HG02943 (cell line): ENCODE measurements at regions not wholly inside any gene's neighbourhood (a gene's known extent, or its start where the extent isn't known, plus 50 kb on each side); places are given as distances from the start of the nearest gene placed in this dataset.
"Not testable (repeated sequence)": the region's sequence is repeated elsewhere in the genome, so short reads cannot be mapped to it uniquely, and the experiment has no call there.

ENCODE experiments used
- ATAC-seq: cut with Tn5 transposase; IDR thresholded peaks from one replicate; pipeline ENCODE4 v1.9.1; 2021; ENCODE audit warnings: mild to moderate bottlenecking, low read depth, moderate library complexity; ENCODE audit not compliant: unreplicated experiment

GRCh38 chr2:8490166-8490721 is 191.6 kb upstream of the ID2 start:
- ATAC-seq, result no peak

GRCh38 chr2:8491296-8492027 is 190.4 kb upstream of the ID2 start:
- no peak for ATAC-seq

DNA sequence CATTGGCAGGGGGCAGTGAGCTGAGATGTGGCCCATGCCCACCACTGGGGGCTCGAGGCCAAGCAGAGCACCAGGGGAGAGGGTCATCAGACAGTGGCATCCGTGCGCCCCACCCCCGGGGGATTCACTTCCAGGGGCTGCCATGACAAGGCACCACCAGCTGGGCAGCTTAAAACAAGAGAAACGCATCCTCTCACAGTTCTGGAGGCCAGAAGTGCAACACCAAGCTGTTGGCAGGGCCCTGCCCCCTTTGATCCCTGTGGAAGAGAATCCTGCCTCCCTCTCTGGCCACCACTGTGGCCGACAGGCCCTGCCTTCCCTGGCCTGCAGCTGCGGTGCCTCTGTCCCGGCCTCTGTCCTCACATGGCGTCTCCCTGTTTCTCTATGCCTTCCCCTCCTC is 187.7 kb upstream of the ID2 start:
- ATAC-seq, result no peak

DNA sequence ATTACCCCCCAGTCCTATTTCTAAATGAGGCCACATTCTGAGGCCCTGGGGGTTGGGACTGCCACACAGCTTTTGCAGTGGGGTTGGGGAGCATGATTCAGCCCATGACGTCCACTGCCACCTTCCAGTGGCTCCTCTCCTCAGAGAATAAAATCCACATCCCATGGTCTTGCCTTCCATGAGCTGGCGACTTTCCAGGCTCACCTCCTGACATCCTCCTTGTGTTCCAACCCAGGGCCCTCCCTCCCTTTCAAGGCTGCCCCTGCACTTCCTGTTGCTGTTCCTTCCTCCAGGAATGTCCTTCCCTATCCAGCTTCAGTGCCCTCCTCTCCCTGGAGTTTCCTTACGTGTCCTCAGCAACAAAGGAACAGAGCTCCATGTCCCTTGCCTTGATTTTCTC is 187.3 kb upstream of the ID2 start:
- ATAC-seq, result no peak

DNA sequence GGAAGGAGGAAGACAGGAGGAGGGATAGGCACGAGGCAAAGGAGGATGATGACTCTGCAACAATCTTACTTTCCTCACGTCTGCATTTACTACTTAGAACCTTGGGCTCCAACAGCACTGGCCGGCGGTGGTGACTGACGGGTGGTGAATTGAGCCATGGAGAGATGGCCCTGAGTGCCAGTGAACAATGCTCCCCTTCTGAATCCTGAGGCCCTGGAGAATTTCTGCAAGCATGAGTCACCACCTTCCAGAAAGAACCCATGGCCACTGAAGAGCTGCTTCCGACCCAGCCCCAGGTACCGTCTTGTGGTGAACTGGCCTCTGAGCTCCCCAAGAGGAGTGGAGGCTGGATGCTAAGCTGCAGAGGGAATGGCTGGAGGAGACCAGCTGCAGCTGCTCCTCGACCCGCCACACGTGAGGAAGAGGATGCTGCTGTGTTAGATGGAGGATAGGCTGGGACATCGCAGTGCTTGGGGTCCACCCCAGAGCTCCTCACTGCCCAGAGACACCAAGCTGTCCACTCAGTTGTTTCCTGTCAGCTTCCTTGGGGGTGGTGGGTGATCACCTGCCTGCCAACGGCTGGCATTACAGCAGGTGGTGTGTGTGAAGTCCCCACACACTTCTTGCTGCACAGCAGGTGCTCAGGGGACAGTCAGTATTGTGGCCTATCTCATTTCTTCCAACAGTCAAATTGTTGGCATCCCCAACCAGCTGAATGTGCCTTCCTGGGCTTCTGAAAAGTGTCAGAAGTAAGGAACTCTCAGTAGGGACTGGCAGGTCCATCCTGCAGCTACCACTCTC is 186.5 kb upstream of the ID2 start:
- ATAC-seq, result no peak

DNA sequence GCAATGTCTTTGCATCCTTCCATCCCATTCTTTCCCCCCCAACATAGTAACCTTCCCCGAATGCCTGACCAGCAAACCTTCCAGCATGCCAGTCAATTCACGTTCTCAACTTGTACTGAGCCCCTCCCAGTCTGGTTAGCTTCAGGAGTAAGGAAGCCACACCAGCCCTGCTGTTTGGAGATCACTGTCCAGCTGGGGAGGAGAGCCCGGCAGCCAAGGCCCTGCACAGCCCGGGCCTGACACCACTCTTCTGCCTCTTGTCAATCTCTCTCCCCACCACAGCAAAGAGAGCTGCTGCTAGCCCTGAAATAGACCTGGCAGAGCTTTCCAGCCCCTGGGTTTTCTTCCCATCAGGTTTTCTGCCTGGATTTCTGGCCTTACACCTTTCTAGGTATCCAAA is 185.8 kb upstream of the ID2 start:
- ATAC-seq, result no peak

- no peak for ATAC-seq
Measured at GRCh38 chr2:8496617-8497016, 185.2 kb upstream of the ID2 start.

DNA sequence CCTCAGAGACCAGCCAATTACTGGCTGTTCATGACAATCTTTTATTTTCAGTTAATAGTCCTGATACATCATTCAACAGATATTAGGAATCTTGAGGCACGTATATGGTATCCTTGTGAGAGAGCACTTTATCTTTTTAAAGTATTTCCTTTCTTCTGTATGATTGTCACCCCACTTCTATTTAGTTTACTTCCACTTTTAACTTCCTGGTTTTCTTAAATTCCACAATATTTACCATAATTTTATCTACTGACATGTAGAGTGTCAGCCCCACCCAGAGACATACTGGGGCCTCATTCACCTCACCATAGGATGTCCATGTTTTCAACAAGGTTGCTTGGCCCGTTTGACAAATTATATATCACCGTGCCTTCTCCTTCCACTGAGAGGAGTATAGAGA is 182.9 kb upstream of the ID2 start:
- ATAC-seq, result no peak

GRCh38 chr2:8500124-8501054 is 181.5 kb upstream of the ID2 start:
- ATAC-seq, result no peak

GRCh38 chr2:8501061-8501720 is 180.7 kb upstream of the ID2 start:
- no peak for ATAC-seq

DNA sequence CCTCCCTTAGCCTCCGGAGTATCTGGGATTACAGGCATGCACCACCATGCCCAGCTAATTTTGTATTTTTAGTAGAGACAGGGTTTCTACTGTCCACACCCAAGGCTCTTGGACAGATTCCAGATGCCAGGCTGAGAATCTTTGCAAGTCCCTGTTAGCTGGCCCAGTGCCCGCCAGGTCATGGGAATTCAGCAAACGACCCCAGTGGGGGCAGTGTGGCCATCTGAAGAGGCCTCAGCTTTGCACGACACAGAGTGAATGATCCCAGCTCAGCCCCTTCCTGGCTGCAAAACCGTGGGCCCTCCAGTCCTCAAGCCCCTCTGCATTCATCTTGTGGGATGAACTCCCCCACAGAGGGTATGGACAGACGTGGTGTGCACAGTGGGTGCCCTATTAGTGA is 179.5 kb upstream of the ID2 start:
- ATAC-seq, result no peak

DNA sequence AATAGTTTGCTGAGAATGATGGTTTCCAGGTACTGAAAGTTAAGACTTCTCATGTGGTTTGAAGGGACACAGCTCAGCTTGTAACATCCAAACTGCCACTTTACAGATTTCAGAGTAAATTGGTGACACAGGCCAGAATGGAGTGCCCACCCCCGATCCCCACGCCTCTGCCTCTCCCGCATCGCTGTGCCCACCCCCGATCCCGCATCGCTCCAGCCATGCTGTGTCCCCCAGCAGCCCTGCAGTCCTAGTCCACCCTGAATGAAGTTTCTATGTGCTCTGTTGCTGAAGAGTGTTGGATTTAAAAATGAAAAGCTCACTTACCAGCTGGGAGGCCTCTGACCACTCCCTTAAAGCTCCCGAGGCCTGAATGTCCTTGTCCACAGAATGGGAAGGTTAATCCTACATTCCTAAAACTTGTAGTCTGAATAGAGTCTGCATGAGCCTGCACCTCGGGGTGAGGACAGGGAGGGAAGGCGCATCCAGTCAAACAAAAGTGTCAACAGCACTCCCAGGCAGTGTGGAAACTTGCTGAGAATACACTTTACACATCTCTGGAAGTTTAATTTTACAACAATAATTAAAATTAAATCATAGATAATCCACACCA is 176.4 kb upstream of the ID2 start:
- ATAC-seq, result no peak

GRCh38 chr2:8506746-8507145 is 175.1 kb upstream of the ID2 start:
- ATAC-seq, result no peak

- no peak for ATAC-seq
Measured at GRCh38 chr2:8508766-8509165, 173.1 kb upstream of the ID2 start.

DNA sequence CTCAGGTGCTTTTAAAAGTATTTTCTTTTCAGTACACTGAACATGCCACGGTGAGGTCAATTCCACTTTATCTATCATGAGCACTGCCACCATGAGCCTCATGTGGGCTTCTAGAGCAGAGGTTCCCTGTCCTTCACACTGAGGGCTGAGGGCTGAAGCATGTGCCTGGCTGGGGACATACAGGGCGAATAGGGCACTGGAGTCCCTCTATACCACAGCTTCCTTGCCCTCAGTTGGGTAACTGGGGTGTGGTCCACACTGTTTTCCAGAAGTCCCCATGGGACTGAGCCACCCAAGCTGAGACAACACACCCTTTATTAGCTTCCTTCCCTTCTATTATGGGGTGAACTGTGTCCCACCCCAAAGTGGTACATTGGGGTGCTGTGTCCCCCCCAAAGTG is 172.2 kb upstream of the ID2 start:
- no peak for ATAC-seq

DNA sequence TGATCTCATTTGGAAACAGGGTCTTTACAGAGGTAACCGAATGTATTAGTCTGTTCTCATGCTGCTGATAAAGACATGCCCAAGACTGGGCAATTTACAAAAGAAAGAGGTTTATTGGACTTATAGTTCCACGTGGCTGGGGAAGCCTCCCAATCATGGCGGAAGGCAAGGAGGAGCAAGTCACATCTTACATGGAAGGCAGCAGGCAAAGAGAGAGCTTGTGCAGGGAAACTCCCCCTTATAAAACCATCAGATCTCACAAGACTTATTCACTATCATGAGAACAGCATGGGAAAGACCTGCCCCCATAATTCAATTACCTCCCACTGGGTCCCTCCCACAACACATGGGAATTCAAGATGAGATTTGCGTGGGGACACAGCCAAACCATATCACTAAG is 171.8 kb upstream of the ID2 start:
- ATAC-seq, result not testable (repeated sequence)

DNA sequence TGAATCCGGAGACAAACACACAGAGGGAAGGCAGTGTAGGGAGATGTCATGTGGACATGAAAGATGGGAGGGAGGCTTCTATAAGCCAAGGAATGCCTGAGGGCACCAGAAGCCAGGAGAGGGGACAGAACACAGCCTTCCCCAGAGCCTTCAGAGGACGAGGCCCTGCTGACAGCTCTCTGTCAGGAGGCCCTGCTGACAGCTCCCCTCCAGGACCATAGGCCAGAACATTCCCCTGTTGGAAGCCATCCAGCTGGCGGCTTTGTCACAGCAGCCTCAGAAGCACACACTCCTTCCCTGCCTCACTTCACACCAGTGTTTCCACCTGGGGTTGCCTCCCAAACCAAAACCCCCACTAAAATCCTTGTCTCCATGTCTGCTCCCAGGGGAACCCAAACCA is 171.3 kb upstream of the ID2 start:
- ATAC-seq, result no peak

DNA sequence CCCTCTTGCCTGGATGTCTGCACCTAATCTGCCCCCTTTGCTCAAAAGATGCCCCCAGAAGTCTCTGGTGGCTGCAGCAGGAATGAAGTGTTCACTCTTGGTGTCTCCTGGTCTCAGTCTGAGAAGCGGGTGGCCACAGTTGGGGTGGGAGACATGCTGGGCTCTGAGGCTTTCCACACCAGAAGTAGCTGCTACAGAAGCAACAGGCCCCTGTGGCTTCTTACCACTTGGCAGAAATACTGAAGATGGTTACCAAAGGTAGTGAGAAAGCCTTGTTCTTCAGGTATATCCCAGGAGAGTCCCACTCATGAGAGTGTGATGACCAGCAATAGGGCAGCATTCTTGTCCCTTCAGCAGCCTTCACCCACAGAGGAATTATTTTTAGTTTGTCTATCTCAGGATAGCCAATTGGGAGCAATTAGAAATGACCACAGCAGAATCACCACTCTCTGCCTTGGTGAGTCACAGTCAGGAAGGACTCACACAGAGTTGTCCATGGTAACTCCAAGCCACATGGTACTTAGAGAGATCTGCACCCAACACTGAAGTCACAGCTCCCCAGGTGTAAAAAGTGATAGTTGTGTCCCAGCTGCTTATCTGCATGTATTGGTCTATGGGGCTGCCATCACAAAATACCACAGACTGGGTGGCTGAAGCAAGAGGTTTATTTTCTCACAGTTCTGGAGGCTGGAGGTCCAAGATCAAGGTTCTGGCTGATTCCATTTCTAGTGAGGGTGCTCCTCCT is 169.8 kb upstream of the ID2 start:
- no peak for ATAC-seq

- ATAC-seq, result no peak
Measured at GRCh38 chr2:8513601-8514273, 168.1 kb upstream of the ID2 start.
